Vagina (tissue), 2 donors: ENCODE measurements at regions not wholly inside any gene's neighbourhood (a gene's known extent, or its start where the extent isn't known, plus 50 kb on each side); places are given as distances from the start of the nearest gene placed in this dataset.

ENCODE experiments used
- DNase-seq, 2 donors: peaks; one replicate each; pipeline ENCODE4 v3.0.0-alpha.2; 2017; ENCODE audit errors: extremely low spot score in 2 of 2
- H3K27ac ChIP-seq: fragments of 200-600 bp; sonication (generic); one replicate; pipeline ENCODE4 v1.5.1; 2019
- H3K27me3 ChIP-seq: fragments of 200-600 bp; sonication (generic); one replicate; pipeline ENCODE4 v1.5.1; 2019
- H3K36me3 ChIP-seq, 2 donors: fragments of 200-600 bp; sonication (generic); one replicate each; pipeline ENCODE4 v1.5.1; 2017 to 2019
- H3K4me1 ChIP-seq: fragments of 200-600 bp; sonication (generic); one replicate; pipeline ENCODE4 v1.5.1; 2019
- H3K4me3 ChIP-seq, 2 donors: fragments of 200-600 bp; sonication (generic); 1 replicate in 1 of 2; 2 replicates in 1 of 2; pipeline ENCODE4 v1.5.1; 2016 to 2019
- H3K9me3 ChIP-seq: fragments of 200-600 bp; sonication (generic); one replicate; pipeline ENCODE4 v1.5.1; 2019
- POLR2A ChIP-seq, 2 donors: fragments of 450-650 bp; IDR thresholded peaks; one replicate each; pipeline ENCODE4 v1.6.1; 2017; ENCODE audit warnings: antibody characterized with exemption in 2 of 2, mild to moderate bottlenecking in 2 of 2, moderate library complexity in 2 of 2
- POLR2AphosphoS5 ChIP-seq, 2 donors: sonication (generic); formaldehyde crosslinking; IDR thresholded peaks; one replicate each; pipeline ENCODE4 v1.9.0; 2017; ENCODE audit warnings: antibody characterized with exemption in 2 of 2, mild to moderate bottlenecking in 2 of 2, low read depth in 1 of 2; ENCODE audit not compliant: insufficient read depth in 1 of 2
- intact Hi-C: fragments of 100-400 bp; cut with DNase I; formaldehyde crosslinking; loops from one replicate; pipeline ENCODE4 v1.15.1; 2023
- TF ChIP-seq, protein P1 (sequence below), 3 experiments: fragments of 450-650 bp in 2 of 3; fragments of 200-600 bp in 1 of 3; sonication (generic) in 1 of 3; IDR thresholded peaks; one replicate each; pipeline ENCODE4 v1.5.1; 2017 to 2019; ENCODE audit warnings: antibody characterized with exemption in 3 of 3, mild to moderate bottlenecking in 2 of 3, moderate library complexity in 2 of 3

DNA sequence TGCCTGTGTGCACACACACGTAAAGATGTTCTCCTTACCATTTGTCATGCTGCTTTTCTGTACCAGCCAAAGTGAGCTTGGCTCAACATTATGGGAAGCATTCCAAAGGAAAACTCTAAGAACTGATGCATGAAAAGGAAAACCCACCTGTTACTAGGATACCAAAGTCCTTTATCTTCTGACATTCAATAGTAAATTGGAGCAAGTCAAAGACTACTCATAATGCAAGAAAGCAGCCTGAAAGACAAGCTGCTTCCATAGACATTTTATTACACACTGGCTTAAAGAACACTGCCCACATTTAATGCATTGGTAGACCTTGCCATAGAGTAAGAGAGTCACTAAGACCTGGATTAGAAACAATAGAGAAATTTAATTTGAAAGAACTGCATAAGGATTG, 159.0 kb downstream of the LRIG3 start:
- intact Hi-C loops: no loop called here
- no peak overlapping the region for H3K4me3 ChIP-seq
- no peak for DNase-seq
- H3K4me1 ChIP-seq: no peaks in the 10 kb centered on the region
- no peaks in the 10 kb centered on the region for H3K36me3 ChIP-seq
- TF ChIP-seq POLR2A (IDR thresholded peaks at IDR 0.05) (no peak), POLR2AphosphoS5 (IDR thresholded peaks at IDR 0.05; ENCODE audit: insufficient read depth in 1 of 2, low read depth in 1 of 2) (no peak)
- TF ChIP-seq, protein P1, sequence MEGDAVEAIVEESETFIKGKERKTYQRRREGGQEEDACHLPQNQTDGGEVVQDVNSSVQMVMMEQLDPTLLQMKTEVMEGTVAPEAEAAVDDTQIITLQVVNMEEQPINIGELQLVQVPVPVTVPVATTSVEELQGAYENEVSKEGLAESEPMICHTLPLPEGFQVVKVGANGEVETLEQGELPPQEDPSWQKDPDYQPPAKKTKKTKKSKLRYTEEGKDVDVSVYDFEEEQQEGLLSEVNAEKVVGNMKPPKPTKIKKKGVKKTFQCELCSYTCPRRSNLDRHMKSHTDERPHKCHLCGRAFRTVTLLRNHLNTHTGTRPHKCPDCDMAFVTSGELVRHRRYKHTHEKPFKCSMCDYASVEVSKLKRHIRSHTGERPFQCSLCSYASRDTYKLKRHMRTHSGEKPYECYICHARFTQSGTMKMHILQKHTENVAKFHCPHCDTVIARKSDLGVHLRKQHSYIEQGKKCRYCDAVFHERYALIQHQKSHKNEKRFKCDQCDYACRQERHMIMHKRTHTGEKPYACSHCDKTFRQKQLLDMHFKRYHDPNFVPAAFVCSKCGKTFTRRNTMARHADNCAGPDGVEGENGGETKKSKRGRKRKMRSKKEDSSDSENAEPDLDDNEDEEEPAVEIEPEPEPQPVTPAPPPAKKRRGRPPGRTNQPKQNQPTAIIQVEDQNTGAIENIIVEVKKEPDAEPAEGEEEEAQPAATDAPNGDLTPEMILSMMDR (IDR thresholded peaks at IDR 0.05): no peak
- H3K27me3 ChIP-seq: no peaks in the 10 kb centered on the region
- H3K27ac ChIP-seq: no peak overlapping the region
- no peaks in the 10 kb centered on the region for H3K9me3 ChIP-seq

DNA sequence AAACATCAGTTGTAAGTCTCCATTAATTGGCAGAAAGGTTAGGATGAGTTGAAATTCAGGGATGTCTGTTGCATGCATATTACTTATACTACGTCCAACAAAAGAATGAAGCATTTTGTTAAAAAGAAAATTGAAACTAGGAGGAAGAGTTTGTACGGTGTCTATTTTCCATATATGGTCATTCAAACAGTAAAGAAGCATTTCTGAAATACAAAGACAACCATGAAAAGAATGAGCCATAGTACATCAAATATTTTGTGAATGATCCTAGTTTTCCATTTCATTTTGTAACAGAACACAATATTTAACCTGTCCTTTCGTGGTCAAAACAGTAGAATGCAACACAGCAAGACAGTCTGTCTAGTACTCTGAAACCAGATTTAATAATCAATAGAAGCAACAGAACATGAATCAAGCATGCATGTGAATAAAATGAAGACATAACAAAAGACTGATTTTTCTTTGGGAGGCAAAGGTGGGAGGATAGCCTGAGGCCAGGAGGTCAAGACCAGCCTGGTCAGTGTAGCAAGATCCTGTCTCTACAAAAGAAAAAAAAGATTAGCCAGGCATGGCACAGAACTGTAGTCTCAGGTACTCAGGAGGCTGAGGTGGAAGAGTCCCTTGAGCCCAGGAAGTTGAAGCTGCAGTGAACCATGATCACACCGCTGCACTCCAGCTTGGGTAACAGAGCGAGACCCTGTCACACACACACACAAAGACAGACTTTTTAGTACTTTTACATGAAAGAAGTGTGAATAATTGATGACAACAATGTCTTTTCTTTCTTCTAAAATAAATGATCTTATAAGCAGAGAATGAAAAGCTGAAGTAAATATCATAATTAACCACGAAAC, 156.0 kb downstream of the LRIG3 start:
- intact Hi-C loops: no loop called here
- H3K4me3 ChIP-seq: no peak overlapping the region
- H3K27me3 ChIP-seq: no peaks in the 10 kb centered on the region
- no peaks in the 10 kb centered on the region for H3K36me3 ChIP-seq
- TF ChIP-seq, protein P1 (IDR thresholded peaks at IDR 0.05): no peak
- no peak for TF ChIP-seq POLR2AphosphoS5 (IDR thresholded peaks at IDR 0.05; ENCODE audit: insufficient read depth in 1 of 2, low read depth in 1 of 2)
- no peak for TF ChIP-seq POLR2A (IDR thresholded peaks at IDR 0.05)
- H3K4me1 ChIP-seq: no peaks in the 10 kb centered on the region
- no peaks in the 10 kb centered on the region for H3K9me3 ChIP-seq
- DNase-seq: no peak
- no peak overlapping the region for H3K27ac ChIP-seq

DNA sequence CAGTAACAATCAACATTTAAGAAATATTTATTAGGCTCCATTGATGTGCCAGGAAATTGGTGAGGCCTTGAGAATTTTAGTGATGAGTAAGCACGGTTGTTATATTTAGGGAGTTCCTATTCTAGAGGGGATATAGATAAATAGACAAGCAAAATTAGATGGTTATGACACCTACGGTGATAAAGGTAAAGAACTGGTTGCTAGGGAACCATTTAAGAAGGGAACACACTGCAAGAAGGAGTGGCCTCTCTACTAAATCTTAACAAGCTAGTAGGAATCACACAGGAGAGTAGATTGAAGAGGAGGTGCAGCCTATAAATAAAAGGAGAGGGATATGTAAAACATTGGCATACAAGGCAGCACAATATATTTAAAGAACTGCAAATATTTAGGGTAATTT, 155.2 kb downstream of the LRIG3 start:
- intact Hi-C loops: no loop called here
- Histone ChIP-seq H3K36me3 (no peaks in the 10 kb centered on the region), H3K27me3 (no peaks in the 10 kb centered on the region), H3K27ac (no peak overlapping the region), H3K4me1 (no peaks in the 10 kb centered on the region), H3K4me3 (no peak overlapping the region), H3K9me3 (no peaks in the 10 kb centered on the region)
- no peak for TF ChIP-seq POLR2AphosphoS5 (IDR thresholded peaks at IDR 0.05; ENCODE audit: insufficient read depth in 1 of 2, low read depth in 1 of 2)
- TF ChIP-seq POLR2A (IDR thresholded peaks at IDR 0.05): no peak
- TF ChIP-seq, protein P1 (IDR thresholded peaks at IDR 0.05): no peak
- no peak for DNase-seq

DNA sequence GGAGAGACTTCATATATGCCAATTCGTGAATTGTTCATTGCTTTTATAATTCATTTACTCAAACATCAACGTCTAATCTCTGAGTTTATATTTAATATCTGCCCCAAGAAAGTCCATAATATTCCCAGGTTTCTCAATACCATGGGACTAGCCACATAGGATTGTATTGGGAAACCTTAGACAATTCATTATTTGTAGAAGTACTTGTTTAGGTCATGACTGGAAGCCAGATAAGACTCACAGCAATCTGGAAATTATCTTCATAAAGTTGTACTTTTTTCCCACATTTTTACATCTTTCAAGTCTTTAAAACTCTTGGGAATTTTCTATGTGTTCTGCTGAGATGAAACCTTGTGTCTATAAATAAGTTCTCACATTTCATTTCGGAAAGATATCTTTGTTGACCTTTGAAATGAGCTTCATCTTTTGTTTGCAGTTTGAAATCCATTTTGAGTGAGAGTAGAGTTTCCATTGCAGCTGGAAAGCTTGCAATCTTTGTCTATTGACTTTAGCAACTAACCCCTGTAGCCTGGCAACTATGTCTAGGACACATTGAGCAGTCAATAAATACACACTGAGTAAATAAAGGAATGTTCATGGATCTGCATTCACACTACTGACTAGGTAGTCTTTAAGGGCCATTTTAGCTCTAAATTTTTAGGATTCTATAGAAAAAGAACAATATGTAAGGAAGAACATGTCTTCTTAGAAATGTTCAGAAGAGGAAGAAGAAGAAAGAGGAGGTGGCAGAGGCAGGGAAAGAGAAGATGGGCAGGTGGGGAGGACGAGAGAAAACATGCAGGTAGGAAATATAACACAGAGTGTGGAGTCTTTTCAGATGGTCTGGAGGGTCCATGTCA, 154.4 kb downstream of the LRIG3 start:
- Histone ChIP-seq H3K4me3 (no peak overlapping the region), H3K9me3 (no peaks in the 10 kb centered on the region), H3K27ac (no peak overlapping the region), H3K36me3 (no peaks in the 10 kb centered on the region), H3K27me3 (no peaks in the 10 kb centered on the region), H3K4me1 (no peaks in the 10 kb centered on the region)
- DNase-seq: no peak
- intact Hi-C loops: no loop called here
- TF ChIP-seq POLR2A (IDR thresholded peaks at IDR 0.05) (no peak), POLR2AphosphoS5 (IDR thresholded peaks at IDR 0.05; ENCODE audit: insufficient read depth in 1 of 2, low read depth in 1 of 2) (no peak)
- TF ChIP-seq, protein P1 (IDR thresholded peaks at IDR 0.05): no peak
